OCI-LY7 (cell line): ENCODE measurements at regions not wholly inside any gene's neighbourhood (a gene's known extent, or its start where the extent isn't known, plus 50 kb on each side); places are given as distances from the start of the nearest gene placed in this dataset.

Experiments
- BruUV-seq: library from RNA; stranded (reverse); fragments of 400-500 nt; replicated peaks from 2 replicates; lab custom pipeline; 2021; lab: Mats Ljungman, UMichigan
- CTCF ChIA-PET: fragments of 300-600 bp; sonication (Branson Sonifier 250); formaldehyde crosslinking; loops from one replicate; lab custom pipeline; 2022; ENCODE audit warnings: antibody characterized with exemption; ENCODE audit not compliant: unreplicated experiment; lab: Charles Lee
- POLR2A ChIA-PET: fragments of 300-600 bp; sonication (Branson Sonifier 250); formaldehyde crosslinking; loops from one replicate; lab custom pipeline; 2022; ENCODE audit warnings: antibody characterized with exemption; lab: Charles Lee
- DNase-seq: peaks from one replicate; pipeline ENCODE4 v3.0.0-alpha.2; 2015; ENCODE audit warnings: low spot score
- H2AFZ ChIP-seq: fragments of 200-600 bp; sonication (generic), shearing (Covaris generic); 2 replicates; pipeline ENCODE4 v1.6.1; 2014; ENCODE audit warnings: mild to moderate bottlenecking, antibody characterized with exemption, low read length, moderate library complexity
- H3K27ac ChIP-seq: fragments of 200-600 bp; sonication (generic); 2 replicates; pipeline ENCODE4 v1.5.1; 2014; ENCODE audit warnings: mixed run types, low read depth, mild to moderate bottlenecking, moderate library complexity, low read length, inconsistent platforms; ENCODE audit not compliant: poor library complexity, severe bottlenecking
- H3K36me3 ChIP-seq: fragments of 200-600 bp; sonication (generic); 2 replicates; pipeline ENCODE4 v1.6.1; 2014; ENCODE audit warnings: mild to moderate bottlenecking, antibody characterized with exemption, low read length, moderate library complexity, mixed read lengths; ENCODE audit not compliant: insufficient read depth
- H3K4me1 ChIP-seq: fragments of 200-600 bp; sonication (generic); 2 replicates; pipeline ENCODE4 v1.5.1; 2014; ENCODE audit warnings: mild to moderate bottlenecking, low read length; ENCODE audit not compliant: insufficient read depth, poor library complexity, severe bottlenecking
- H3K4me2 ChIP-seq: fragments of 200-600 bp; sonication (generic); 2 replicates; pipeline ENCODE4 v1.6.1; 2014; ENCODE audit warnings: mild to moderate bottlenecking, low read length
- H3K4me3 ChIP-seq: fragments of 200-600 bp; sonication (generic); 2 replicates; pipeline ENCODE4 v1.5.1; 2014; ENCODE audit warnings: mild to moderate bottlenecking, low read depth, low read length; ENCODE audit not compliant: poor library complexity, severe bottlenecking
- H3K79me2 ChIP-seq: fragments of 200-600 bp; sonication (generic); 2 replicates; pipeline ENCODE4 v1.6.1; 2016; ENCODE audit warnings: low read depth, mild to moderate bottlenecking, low read length, moderate library complexity, mixed read lengths; ENCODE audit not compliant: insufficient read depth
- H3K9me2 ChIP-seq: fragments of 200-600 bp; sonication (generic); 2 replicates; pipeline ENCODE4 v1.6.1; 2016; ENCODE audit warnings: mild to moderate bottlenecking, low read length, mixed read lengths; ENCODE audit not compliant: insufficient read depth
- H3K9me3 ChIP-seq: fragments of 200-600 bp; sonication (generic); 2 replicates; pipeline ENCODE4 v1.6.1; 2014; ENCODE audit warnings: mild to moderate bottlenecking, mixed run types, low read length, mixed read lengths
- H4K20me1 ChIP-seq: fragments of 200-600 bp; sonication (generic); 2 replicates; pipeline ENCODE4 v1.6.1; 2014; ENCODE audit warnings: mild to moderate bottlenecking, antibody characterized with exemption, low read length, moderate library complexity, mixed read lengths; ENCODE audit not compliant: insufficient read depth
- EZH2phosphoT487 ChIP-seq: fragments of 200-600 bp; sonication (generic); IDR thresholded peaks from 2 replicates; pipeline ENCODE4 v1.6.1; 2018; ENCODE audit warnings: low read depth, borderline replicate concordance, mild to moderate bottlenecking, mixed run types, antibody characterized with exemption, low read length, moderate library complexity, mixed read lengths
- intact Hi-C: fragments of 100-400 bp; cut with micrococcal nuclease; formaldehyde crosslinking; loops from one replicate; pipeline ENCODE4 v1.10.0; 2022; ENCODE audit not compliant: unreplicated experiment
- TF ChIP-seq, protein P1 (sequence below): fragments of 200-600 bp; sonication (generic); conservative IDR thresholded peaks from 2 replicates; pipeline ENCODE4 v1.5.1; 2014; ENCODE audit warnings: mild to moderate bottlenecking, antibody characterized with exemption, low read length, moderate library complexity, mixed read lengths

DNA sequence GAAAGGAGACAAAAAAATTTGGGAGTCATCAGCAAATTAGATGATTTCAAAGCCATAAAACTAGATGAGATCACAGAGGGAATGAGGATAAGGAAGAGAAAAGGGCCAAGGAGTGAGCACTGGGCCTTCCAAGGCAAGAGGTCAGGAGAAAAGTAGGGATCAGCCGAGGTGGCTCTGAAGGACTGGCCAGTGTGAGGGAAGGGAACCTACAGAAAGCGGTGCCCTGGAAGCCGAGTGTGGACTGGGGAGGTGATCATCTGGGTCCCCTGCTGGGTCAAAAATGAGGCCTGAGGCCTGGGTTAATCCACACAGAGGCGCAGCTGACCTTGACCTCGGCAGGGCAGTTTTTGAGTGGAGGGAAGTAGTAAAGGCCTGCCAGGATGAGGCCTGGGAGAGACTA, 133.8 kb downstream of the SMIM20 start:
- CTCF ChIA-PET: no interaction called here
- POLR2A ChIA-PET: no interaction called here
- BruUV-seq: no TSS peak
- TF ChIP-seq, protein P1, sequence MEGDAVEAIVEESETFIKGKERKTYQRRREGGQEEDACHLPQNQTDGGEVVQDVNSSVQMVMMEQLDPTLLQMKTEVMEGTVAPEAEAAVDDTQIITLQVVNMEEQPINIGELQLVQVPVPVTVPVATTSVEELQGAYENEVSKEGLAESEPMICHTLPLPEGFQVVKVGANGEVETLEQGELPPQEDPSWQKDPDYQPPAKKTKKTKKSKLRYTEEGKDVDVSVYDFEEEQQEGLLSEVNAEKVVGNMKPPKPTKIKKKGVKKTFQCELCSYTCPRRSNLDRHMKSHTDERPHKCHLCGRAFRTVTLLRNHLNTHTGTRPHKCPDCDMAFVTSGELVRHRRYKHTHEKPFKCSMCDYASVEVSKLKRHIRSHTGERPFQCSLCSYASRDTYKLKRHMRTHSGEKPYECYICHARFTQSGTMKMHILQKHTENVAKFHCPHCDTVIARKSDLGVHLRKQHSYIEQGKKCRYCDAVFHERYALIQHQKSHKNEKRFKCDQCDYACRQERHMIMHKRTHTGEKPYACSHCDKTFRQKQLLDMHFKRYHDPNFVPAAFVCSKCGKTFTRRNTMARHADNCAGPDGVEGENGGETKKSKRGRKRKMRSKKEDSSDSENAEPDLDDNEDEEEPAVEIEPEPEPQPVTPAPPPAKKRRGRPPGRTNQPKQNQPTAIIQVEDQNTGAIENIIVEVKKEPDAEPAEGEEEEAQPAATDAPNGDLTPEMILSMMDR: no peak
- no peak for TF ChIP-seq EZH2phosphoT487
- intact Hi-C loops: no loop called here
- Histone ChIP-seq H3K9me3 (no peaks in the 10 kb centered on the region), H3K9me2 (no peaks in the 10 kb centered on the region), H3K36me3 (no peaks in the 10 kb centered on the region), H4K20me1 (no peaks in the 10 kb centered on the region), H3K4me1 (no peaks in the 10 kb centered on the region), H2AFZ (no peak overlapping the region), H3K79me2 (no peaks in the 10 kb centered on the region), H3K4me2 (no peak overlapping the region), H3K4me3 (no peak overlapping the region), H3K27ac (no peak overlapping the region)
- no peak for DNase-seq

DNA sequence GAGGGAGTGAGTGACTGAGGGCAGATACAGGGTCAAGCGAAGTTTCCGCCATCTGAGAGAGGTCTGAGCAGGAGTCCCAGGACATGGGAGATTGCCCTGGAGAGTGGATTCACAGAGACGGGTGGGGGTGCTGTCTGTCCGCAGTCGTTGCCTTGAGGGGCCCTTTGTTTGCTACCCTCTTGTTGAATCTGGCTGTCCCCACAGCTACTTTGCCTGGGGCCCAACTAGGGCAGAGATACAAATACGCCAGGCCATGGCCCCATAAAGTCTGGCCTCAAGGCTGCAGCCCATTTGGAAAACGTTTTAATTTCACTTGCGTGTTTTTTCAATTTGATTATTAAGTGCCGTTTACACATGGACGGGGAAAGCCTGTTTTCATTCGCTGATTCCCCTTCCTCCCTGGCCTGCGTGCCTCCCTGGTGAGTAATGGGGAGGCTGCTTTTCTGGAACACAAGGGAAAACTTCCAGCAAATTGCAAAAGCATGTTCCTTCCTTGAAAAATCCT, 134.4 kb downstream of the SMIM20 start:
- BruUV-seq: no TSS peak
- H3K9me3 ChIP-seq: no peaks in the 10 kb centered on the region
- TF ChIP-seq, protein P1: no peak
- no peak for TF ChIP-seq EZH2phosphoT487
- H3K27ac ChIP-seq: no peak overlapping the region
- no peak overlapping the region for H2AFZ ChIP-seq
- H4K20me1 ChIP-seq: no peaks in the 10 kb centered on the region
- intact Hi-C loops: no loop called here
- H3K4me3 ChIP-seq: no peak overlapping the region
- no peak for DNase-seq
- ChIA-PET CTCF (no interaction called here), POLR2A (no interaction called here)
- no peak overlapping the region for H3K4me2 ChIP-seq
- no peaks in the 10 kb centered on the region for H3K79me2 ChIP-seq
- no peaks in the 10 kb centered on the region for H3K36me3 ChIP-seq
- no peaks in the 10 kb centered on the region for H3K4me1 ChIP-seq
- H3K9me2 ChIP-seq: no peaks in the 10 kb centered on the region

DNA sequence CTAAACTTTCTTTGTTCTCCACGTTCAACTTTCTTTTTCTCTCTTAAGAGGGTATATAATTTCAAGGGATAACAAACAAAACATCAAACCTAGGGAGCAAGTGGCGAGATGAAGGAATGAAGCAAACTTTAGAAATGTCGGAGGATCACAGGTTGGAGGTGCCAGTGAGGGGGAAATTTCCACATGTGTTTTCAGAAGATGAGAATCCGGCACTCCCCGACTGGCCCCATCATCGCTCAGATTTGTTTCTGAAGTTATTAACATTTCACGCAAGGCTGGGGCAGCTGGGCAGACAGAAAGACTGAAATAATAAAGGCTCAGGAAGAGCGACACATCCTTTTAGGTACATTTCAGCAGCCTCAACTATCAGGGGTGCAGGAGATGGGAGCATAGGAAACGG, 134.9 kb downstream of the SMIM20 start:
- no peaks in the 10 kb centered on the region for H3K4me1 ChIP-seq
- CTCF ChIA-PET: no interaction called here
- H4K20me1 ChIP-seq: no peaks in the 10 kb centered on the region
- intact Hi-C loops: no loop called here
- no peak for DNase-seq
- H2AFZ ChIP-seq: no peak overlapping the region
- POLR2A ChIA-PET: no interaction called here
- no peaks in the 10 kb centered on the region for H3K9me3 ChIP-seq
- no peaks in the 10 kb centered on the region for H3K79me2 ChIP-seq
- TF ChIP-seq, protein P1: no peak
- TF ChIP-seq EZH2phosphoT487: no peak
- H3K9me2 ChIP-seq: no peaks in the 10 kb centered on the region
- no TSS peak for BruUV-seq
- H3K36me3 ChIP-seq: no peaks in the 10 kb centered on the region
- H3K27ac ChIP-seq: no peak overlapping the region
- H3K4me2 ChIP-seq: no peak overlapping the region
- H3K4me3 ChIP-seq: no peak overlapping the region
